SK-N-SH (cell line): ENCODE measurements at regions not wholly inside any gene's neighbourhood (a gene's known extent, or its start where the extent isn't known, plus 50 kb on each side); places are given as distances from the start of the nearest gene placed in this dataset.

Experiments used
- CTCF ChIP-seq: fragments of 200-600 bp; sonication (generic); IDR thresholded peaks from 2 replicates; pipeline ENCODE4 v1.6.1; 2017; ENCODE audit warnings: antibody characterized with exemption, mild to moderate bottlenecking, moderate library complexity
- EP300 ChIP-seq, 2 experiments: IDR thresholded peaks; 2 replicates each; pipeline versions ENCODE4 v1.4.0 to v1.6.1; 2012; ENCODE audit warnings: borderline replicate concordance in 1 of 2, low read depth in 1 of 2, low read length in 1 of 2
- GABPA ChIP-seq: IDR thresholded peaks from 2 replicates; pipeline ENCODE4 v1.4.0; 2012; ENCODE audit warnings: low read depth, mild to moderate bottlenecking
- NFIC ChIP-seq: IDR thresholded peaks from 2 replicates; pipeline ENCODE4 v1.4.0; 2012; ENCODE audit warnings: borderline replicate concordance
- POLR2AphosphoS5 ChIP-seq: IDR thresholded peaks from 2 replicates; pipeline ENCODE4 v1.6.1; 2012; ENCODE audit warnings: low read depth, low read length
- TCF12 ChIP-seq: IDR thresholded peaks from 2 replicates; pipeline ENCODE4 v1.4.0; 2012
- USF2 ChIP-seq: fragments of 150-350 bp; IDR thresholded peaks from 2 replicates; pipeline ENCODE4 v1.6.1; 2017; ENCODE audit warnings: antibody characterized with exemption, low read length, low read depth, borderline replicate concordance

GRCh38 chr22:20651286-20651685 lies 122.6 kb upstream of the SERPIND1 start:
- no peak for TF ChIP-seq CTCF
- TF ChIP-seq EP300 (IDR thresholded peaks at IDR 0.05; ENCODE audit: borderline replicate concordance in 1 of 2, low read depth in 1 of 2, low read length in 1 of 2): no peak
- no peak for TF ChIP-seq POLR2AphosphoS5
- TF ChIP-seq NFIC: no peak
- TF ChIP-seq TCF12: no peak
- no peak for TF ChIP-seq GABPA
- no peak for TF ChIP-seq USF2
